Astrocyte (in vitro differentiated cells and primary cell): ENCODE measurements at regions not wholly inside any gene's neighbourhood (a gene's known extent, or its start where the extent isn't known, plus 50 kb on each side); places are given as distances from the start of the nearest gene placed in this dataset.

Experiments used
- DNase-seq: peaks from one replicate; pipeline ENCODE4 v3.0.0-alpha.2; 2010; ENCODE audit warnings: low read depth
- FAIRE-seq: peaks from 2 replicates; lab custom pipeline; 2011; peaks lifted over from hg19 to GRCh38; lab: Jason Lieb, UNC
- H2AFZ ChIP-seq: 2 replicates; pipeline ENCODE4 v1.6.0; 2012; ENCODE audit warnings: low read depth, low read length, inconsistent platforms
- H3K27ac ChIP-seq: 2 replicates; pipeline ENCODE4 v1.5.1; 2011; ENCODE audit warnings: low read depth, low read length, inconsistent platforms
- H3K27me3 ChIP-seq: 2 replicates; pipeline ENCODE4 v1.6.0; 2011; ENCODE audit warnings: low read length, inconsistent platforms; ENCODE audit not compliant: insufficient read depth
- H3K36me3 ChIP-seq: 2 replicates; pipeline ENCODE4 v1.5.1; 2011; ENCODE audit warnings: low read length, inconsistent platforms; ENCODE audit not compliant: insufficient read depth
- H3K4me1 ChIP-seq: 2 replicates; pipeline ENCODE4 v1.5.1; 2011; ENCODE audit warnings: low read length, inconsistent platforms; ENCODE audit not compliant: insufficient read depth
- H3K4me2 ChIP-seq: 2 replicates; pipeline ENCODE4 v1.6.0; 2012; ENCODE audit warnings: low read length, inconsistent platforms
- H3K4me3 ChIP-seq: 2 replicates; pipeline ENCODE4 v1.5.1; 2011; ENCODE audit warnings: low read depth, mild to moderate bottlenecking, low read length, inconsistent platforms; ENCODE audit not compliant: insufficient read depth
- H3K79me2 ChIP-seq: 2 replicates; pipeline ENCODE4 v1.6.0; 2012; ENCODE audit warnings: mild to moderate bottlenecking, low read length, inconsistent platforms; ENCODE audit not compliant: insufficient read depth
- H3K9ac ChIP-seq: 2 replicates; pipeline ENCODE4 v1.6.0; 2012; ENCODE audit warnings: mild to moderate bottlenecking, low read length, inconsistent platforms
- H3K9me3 ChIP-seq: 2 replicates; pipeline ENCODE4 v1.5.1; 2012; ENCODE audit warnings: low read depth, mild to moderate bottlenecking, low read length, inconsistent platforms; ENCODE audit not compliant: insufficient read depth
- H4K20me1 ChIP-seq: 2 replicates; pipeline ENCODE4 v1.6.0; 2012; ENCODE audit warnings: low read length, inconsistent platforms; ENCODE audit not compliant: insufficient read depth
- H3K27ac Mint-ChIP-seq: one replicate; pipeline ENCODE4 v1.8.0; 2021; ENCODE audit warnings: mild to moderate bottlenecking, mixed read lengths; ENCODE audit not compliant: unreplicated experiment
- H3K27me3 Mint-ChIP-seq: one replicate; pipeline ENCODE4 v1.8.0; 2021; ENCODE audit warnings: low read depth, mixed read lengths; ENCODE audit not compliant: unreplicated experiment
- H3K36me3 Mint-ChIP-seq: one replicate; pipeline ENCODE4 v1.8.0; 2021; ENCODE audit warnings: low read depth, mixed read lengths; ENCODE audit not compliant: unreplicated experiment
- H3K4me1 Mint-ChIP-seq: one replicate; pipeline ENCODE4 v1.8.0; 2021; ENCODE audit warnings: low read depth, mixed read lengths; ENCODE audit not compliant: unreplicated experiment
- H3K4me3 Mint-ChIP-seq: one replicate; pipeline ENCODE4 v1.8.0; 2021; ENCODE audit warnings: mild to moderate bottlenecking, moderate library complexity, mixed read lengths; ENCODE audit not compliant: unreplicated experiment
- H3K9me3 Mint-ChIP-seq: one replicate; pipeline ENCODE4 v1.8.0; 2021; ENCODE audit warnings: mild to moderate bottlenecking, mixed read lengths; ENCODE audit not compliant: unreplicated experiment
- CTCF ChIP-seq: IDR thresholded peaks from 2 replicates; pipeline ENCODE4 v1.5.1; 2011; ENCODE audit warnings: low read depth, mild to moderate bottlenecking, inconsistent platforms, low read length, moderate library complexity; ENCODE audit not compliant: insufficient read depth
- EZH2 ChIP-seq: IDR thresholded peaks from 2 replicates; pipeline ENCODE4 v1.6.1; 2012; ENCODE audit warnings: mild to moderate bottlenecking, low read length, inconsistent platforms; ENCODE audit not compliant: insufficient read depth

GRCh38 chr3:56864090-56864489 lies 62.3 kb upstream of the ARHGEF3 start:
- peaks cover 27% of the 10 kb centered on the region for H3K4me1 Mint-ChIP-seq
- Histone ChIP-seq H3K36me3 (no peaks in the 10 kb centered on the region), H3K4me2 (no peak overlapping the region), H2AFZ (no peak overlapping the region), H3K27ac (no peak overlapping the region), H3K9me3 (no peaks in the 10 kb centered on the region), H4K20me1 (no peaks in the 10 kb centered on the region), H3K9ac (no peak overlapping the region), H3K79me2 (no peaks in the 10 kb centered on the region), H3K4me1 (peaks cover 17% of the 10 kb centered on the region), H3K4me3 (no peak overlapping the region), H3K27me3 (no peaks in the 10 kb centered on the region)
- FAIRE-seq (no peak), DNase-seq (no peak)
- H3K36me3 Mint-ChIP-seq = no peaks in the 10 kb centered on the region
- H3K4me3 Mint-ChIP-seq = no peak overlapping the region
- H3K9me3 Mint-ChIP-seq = no peaks in the 10 kb centered on the region
- no peaks in the 10 kb centered on the region for H3K27me3 Mint-ChIP-seq
- no peak for TF ChIP-seq CTCF
- no peak overlapping the region for H3K27ac Mint-ChIP-seq

- H3K27ac ChIP-seq = no peak overlapping the region
- no peaks in the 10 kb centered on the region for H4K20me1 ChIP-seq
- H3K4me3 ChIP-seq = no peak overlapping the region
- H3K27me3 ChIP-seq = no peaks in the 10 kb centered on the region
- peak; percentile 95 for DNase-seq
- no peaks in the 10 kb centered on the region for H3K27me3 Mint-ChIP-seq
- no peaks in the 10 kb centered on the region for H3K9me3 ChIP-seq
- peaks cover 25% of the 10 kb centered on the region for H3K4me1 Mint-ChIP-seq
- peak overlapping the region; percentile 70 for H3K4me2 ChIP-seq
- no peaks in the 10 kb centered on the region for H3K36me3 ChIP-seq
- H3K79me2 ChIP-seq = no peaks in the 10 kb centered on the region
- H3K4me1 ChIP-seq = peaks cover 14% of the 10 kb centered on the region
- peak overlapping the region; percentile 75 for H3K4me3 Mint-ChIP-seq
- H3K27ac Mint-ChIP-seq = peak overlapping the region; percentile 70
- TF ChIP-seq EZH2 = no peak
- TF ChIP-seq CTCF = no peak
- H3K9ac ChIP-seq = peak overlapping the region; percentile 5
- H2AFZ ChIP-seq = no peak overlapping the region
- FAIRE-seq = no peak
- peaks cover 2% of the 10 kb centered on the region for H3K36me3 Mint-ChIP-seq
- H3K9me3 Mint-ChIP-seq = no peaks in the 10 kb centered on the region
Measured at GRCh38 chr3:56862352-56863062, 60.8 kb upstream of the ARHGEF3 start.

- Histone ChIP-seq H3K36me3 (no peaks in the 10 kb centered on the region), H3K4me2 (no peak overlapping the region), H2AFZ (no peak overlapping the region), H4K20me1 (no peaks in the 10 kb centered on the region), H3K9me3 (no peaks in the 10 kb centered on the region), H3K4me3 (no peak overlapping the region), H3K9ac (no peak overlapping the region), H3K4me1 (peaks cover 14% of the 10 kb centered on the region), H3K27ac (no peak overlapping the region), H3K79me2 (no peaks in the 10 kb centered on the region), H3K27me3 (no peaks in the 10 kb centered on the region)
- Mint-ChIP-seq H3K4me3 (no peak overlapping the region), H3K27ac (peak overlapping the region; percentile 92), H3K27me3 (no peaks in the 10 kb centered on the region), H3K36me3 (peaks cover 2% of the 10 kb centered on the region), H3K9me3 (no peaks in the 10 kb centered on the region), H3K4me1 (peaks cover 25% of the 10 kb centered on the region)
- TF ChIP-seq EZH2 (no peak), CTCF (no peak)
- DNase-seq (no peak), FAIRE-seq (no peak)
Measured at GRCh38 chr3:56861511-56861910, 59.8 kb upstream of the ARHGEF3 start.
